H9 (cell line): ENCODE measurements at regions not wholly inside any gene's neighbourhood (a gene's known extent, or its start where the extent isn't known, plus 50 kb on each side); places are given as distances from the start of the nearest gene placed in this dataset.
"Not testable (repeated sequence)": the region's sequence is repeated elsewhere in the genome, so short reads cannot be mapped to it uniquely, and the experiment has no call there.

ENCODE experiments used
- DNase-seq: peaks from one replicate; pipeline ENCODE4 v3.0.0-alpha.2; 2017
- H2AFZ ChIP-seq: one replicate; pipeline ENCODE4 v1.6.1; 2013; ENCODE audit warnings: mild to moderate bottlenecking, low read length, control low read depth, moderate library complexity
- H2AK5ac ChIP-seq: 2 replicates; pipeline ENCODE4 v1.6.1; 2013; ENCODE audit warnings: low read length, control low read depth, mixed read lengths; ENCODE audit not compliant: insufficient read length
- H2BK120ac ChIP-seq: one replicate; pipeline ENCODE4 v1.6.1; 2013; ENCODE audit warnings: low read depth, mild to moderate bottlenecking, low read length, control low read depth, inconsistent platforms; ENCODE audit not compliant: poor library complexity, severe bottlenecking
- H2BK12ac ChIP-seq: 2 replicates; pipeline ENCODE4 v1.6.1; 2013; ENCODE audit warnings: low read length, control low read depth, mixed read lengths, low read depth; ENCODE audit not compliant: insufficient read length
- H2BK15ac ChIP-seq: 2 replicates; pipeline ENCODE4 v1.6.1; 2013; ENCODE audit warnings: low read depth, low read length, control low read depth
- H2BK20ac ChIP-seq: one replicate; pipeline ENCODE4 v1.6.1; 2013; ENCODE audit warnings: low read depth, mild to moderate bottlenecking, low read length, control low read depth, inconsistent platforms; ENCODE audit not compliant: poor library complexity, severe bottlenecking
- H2BK5ac ChIP-seq: 2 replicates; pipeline ENCODE4 v1.6.1; 2013; ENCODE audit warnings: low read length, control low read depth, mixed read lengths; ENCODE audit not compliant: insufficient read length
- H3K14ac ChIP-seq: 2 replicates; pipeline ENCODE4 v1.6.1; 2013; ENCODE audit warnings: low read length, control low read depth; ENCODE audit not compliant: insufficient read depth
- H3K18ac ChIP-seq: 2 replicates; pipeline ENCODE4 v1.6.1; 2013; ENCODE audit warnings: low read depth, mild to moderate bottlenecking, mixed read lengths, low read length, control low read depth; ENCODE audit not compliant: insufficient read length
- H3K23ac ChIP-seq: 2 replicates; pipeline ENCODE4 v1.6.1; 2013; ENCODE audit warnings: low read length, control low read depth, mixed read lengths, low read depth; ENCODE audit not compliant: insufficient read length
- H3K23me2 ChIP-seq: 2 replicates; pipeline ENCODE4 v1.6.1; 2013; ENCODE audit warnings: low read depth, mild to moderate bottlenecking, mixed read lengths, low read length, control low read depth; ENCODE audit not compliant: insufficient read length, poor library complexity, severe bottlenecking
- H3K27ac ChIP-seq: 2 replicates; pipeline ENCODE4 v1.5.1; 2013; ENCODE audit warnings: low read length, control low read depth, mixed read lengths, low read depth; ENCODE audit not compliant: insufficient read length
- H3K27me3 ChIP-seq: 2 replicates; pipeline ENCODE4 v1.6.1; 2013; ENCODE audit warnings: low read length, control low read depth, inconsistent platforms; ENCODE audit not compliant: insufficient read depth
- H3K4ac ChIP-seq: 2 replicates; pipeline ENCODE4 v1.6.1; 2013; ENCODE audit warnings: low read depth, mild to moderate bottlenecking, control low read depth, inconsistent platforms, low read length, moderate library complexity
- H3K4me1 ChIP-seq: 2 replicates; pipeline ENCODE4 v1.6.1; 2013; ENCODE audit warnings: low read length, control low read depth, inconsistent platforms; ENCODE audit not compliant: insufficient read depth
- H3K4me2 ChIP-seq: 2 replicates; pipeline ENCODE4 v1.6.1; 2013; ENCODE audit warnings: low read length, control low read depth, mixed read lengths; ENCODE audit not compliant: insufficient read length, insufficient read depth
- H3K56ac ChIP-seq: 2 replicates; pipeline ENCODE4 v1.6.1; 2013; ENCODE audit warnings: low read depth, mild to moderate bottlenecking, mixed read lengths, low read length, control low read depth; ENCODE audit not compliant: insufficient read length
- H3K79me1 ChIP-seq: 2 replicates; pipeline ENCODE4 v1.6.1; 2013; ENCODE audit warnings: low read depth, mild to moderate bottlenecking, moderate library complexity, low read length, control low read depth, inconsistent platforms; ENCODE audit not compliant: insufficient read depth, poor library complexity, severe bottlenecking
- H3K79me2 ChIP-seq: 2 replicates; pipeline ENCODE4 v1.6.1; 2013; ENCODE audit warnings: low read length, control low read depth, inconsistent platforms; ENCODE audit not compliant: insufficient read depth
- H3K9ac ChIP-seq: 2 replicates; pipeline ENCODE4 v1.6.1; 2013; ENCODE audit warnings: low read length, control low read depth, mixed read lengths; ENCODE audit not compliant: insufficient read length; ENCODE audit errors: extremely low read depth
- H3K9me3 ChIP-seq: one replicate; pipeline ENCODE4 v1.6.1; 2013; ENCODE audit warnings: low read depth, low read length, inconsistent platforms; ENCODE audit not compliant: control insufficient read depth
- H3T11ph ChIP-seq: one replicate; pipeline ENCODE4 v1.6.1; 2013; ENCODE audit warnings: mild to moderate bottlenecking, low read length, control low read depth, inconsistent platforms
- H4K20me1 ChIP-seq: one replicate; pipeline ENCODE4 v1.6.1; 2013; ENCODE audit not compliant: control insufficient read depth, insufficient read length, insufficient read depth
- H4K5ac ChIP-seq: 2 replicates; pipeline ENCODE4 v1.6.1; 2013; ENCODE audit warnings: low read depth, mild to moderate bottlenecking, mixed read lengths, low read length, control low read depth; ENCODE audit not compliant: insufficient read length
- H4K8ac ChIP-seq: replicated peaks from 2 replicates; pipeline ENCODE4 v1.6.1; 2013; ENCODE audit warnings: low read length, control low read depth, mixed read lengths, low read depth; ENCODE audit not compliant: insufficient read length
- H4K91ac ChIP-seq: 2 replicates; pipeline ENCODE4 v1.6.1; 2013; ENCODE audit warnings: low read depth, mild to moderate bottlenecking, moderate library complexity, mixed read lengths, low read length, control low read depth; ENCODE audit not compliant: insufficient read length
- H3K27ac Mint-ChIP-seq, 3 experiments: 2 replicates in 2 of 3; 3 replicates in 1 of 3; pipeline ENCODE4 v1.8.0; 2020 to 2021; ENCODE audit warnings: mixed read lengths in 3 of 3, mild to moderate bottlenecking in 1 of 3, moderate library complexity in 1 of 3
- H3K27me3 Mint-ChIP-seq: 2 replicates; pipeline ENCODE4 v1.8.0; 2021; ENCODE audit warnings: low read depth, mild to moderate bottlenecking, moderate library complexity, mixed read lengths
- H3K36me3 Mint-ChIP-seq, 3 experiments: 2 replicates in 2 of 3; 3 replicates in 1 of 3; pipeline ENCODE4 v1.8.0; 2020 to 2021; ENCODE audit warnings: low read depth in 3 of 3, mixed read lengths in 3 of 3; ENCODE audit not compliant: insufficient read depth in 1 of 3
- H3K4me1 Mint-ChIP-seq, 2 experiments: 2 replicates each; pipeline ENCODE4 v1.8.0; 2020; ENCODE audit warnings: mixed read lengths in 2 of 2
- H3K4me3 Mint-ChIP-seq, 2 experiments: 2 replicates in 1 of 2; 3 replicates in 1 of 2; pipeline ENCODE4 v1.8.0; 2020 to 2021; ENCODE audit warnings: mild to moderate bottlenecking in 2 of 2, mixed read lengths in 2 of 2, moderate library complexity in 1 of 2
- H3K9me3 Mint-ChIP-seq, 2 experiments: 2 replicates in 1 of 2; 3 replicates in 1 of 2; pipeline ENCODE4 v1.8.0; 2020; ENCODE audit warnings: mild to moderate bottlenecking in 2 of 2, mixed read lengths in 2 of 2, moderate library complexity in 1 of 2
- CTCF ChIP-seq: fragments of 200-600 bp; sonication (generic); conservative IDR thresholded peaks from 3 replicates; pipeline ENCODE4 v1.8.0; 2021; ENCODE audit warnings: antibody characterized with exemption, mild to moderate bottlenecking
- WGBS: extraction: QIAGEN DNeasy Blood & Tissue Kit; methylation state at CpG from one replicate; pipeline ENCODE4 v1.1.7; 2013; ENCODE audit warnings: missing lambda C conversion rate, low lambda C conversion rate, mixed read lengths; ENCODE audit not compliant: insufficient read length; ENCODE audit errors: extremely low coverage; 5-methylcytosine and 5-hydroxymethylcytosine counted together

DNA sequence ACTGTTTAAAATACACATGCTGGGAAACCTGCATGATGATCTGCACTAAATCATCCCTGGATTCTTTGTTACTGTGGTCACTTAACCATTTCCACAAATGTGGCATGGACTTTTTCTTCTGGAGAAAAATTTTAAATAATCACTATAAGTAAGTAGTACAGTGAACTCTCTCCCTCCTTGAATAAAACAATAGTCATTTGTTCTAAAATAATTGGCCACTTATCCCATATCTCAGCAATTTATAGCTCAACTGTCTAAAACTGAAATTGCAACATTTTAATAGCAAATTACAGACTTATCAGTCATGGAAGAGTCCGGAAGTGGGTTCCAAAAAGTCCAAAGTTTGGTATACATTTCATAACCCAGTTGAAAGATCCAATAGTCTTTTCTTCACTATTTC, 90.9 kb downstream of the MTERF1 start:
- Histone ChIP-seq H4K8ac (no peak overlapping the region), H3K27ac (no peak overlapping the region), H3K56ac (no peak overlapping the region), H2BK15ac (no peak overlapping the region), H3T11ph (no peak overlapping the region), H2BK12ac (no peak overlapping the region), H4K20me1 (no peaks in the 10 kb centered on the region), H2BK5ac (no peak overlapping the region), H3K23ac (no peak overlapping the region), H4K5ac (no peak overlapping the region), H3K18ac (no peak overlapping the region), H3K79me1 (no peaks in the 10 kb centered on the region), H2AK5ac (no peak overlapping the region), H3K23me2 (no peaks in the 10 kb centered on the region), H4K91ac (no peak overlapping the region), H3K9ac (no peak overlapping the region), H3K14ac (no peak overlapping the region), H3K4me2 (no peak overlapping the region), H2BK120ac (no peak overlapping the region), H2BK20ac (no peak overlapping the region), H2AFZ (no peak overlapping the region), H3K9me3 (no peaks in the 10 kb centered on the region), H3K27me3 (no peaks in the 10 kb centered on the region), H3K4me1 (no peaks in the 10 kb centered on the region), H3K79me2 (no peaks in the 10 kb centered on the region), H3K4ac (no peak overlapping the region)
- Mint-ChIP-seq H3K4me1 (no peaks in the 10 kb centered on the region), H3K9me3 (peaks cover 11 to 13% of the 10 kb centered on the region in 2 experiments; a peak in 4 of 5 replicates), H3K4me3 (no peak overlapping the region), H3K36me3 (no peaks in the 10 kb centered on the region; a peak in 1 of 7 replicates), H3K27ac (no peak overlapping the region), H3K27me3 (no peaks in the 10 kb centered on the region; the same call in 1 of the 2 replicates)
- no peak for TF ChIP-seq CTCF
- no peak for DNase-seq
- WGBS = no CpG with 5 or more reads among the region's 1 CpG

DNA sequence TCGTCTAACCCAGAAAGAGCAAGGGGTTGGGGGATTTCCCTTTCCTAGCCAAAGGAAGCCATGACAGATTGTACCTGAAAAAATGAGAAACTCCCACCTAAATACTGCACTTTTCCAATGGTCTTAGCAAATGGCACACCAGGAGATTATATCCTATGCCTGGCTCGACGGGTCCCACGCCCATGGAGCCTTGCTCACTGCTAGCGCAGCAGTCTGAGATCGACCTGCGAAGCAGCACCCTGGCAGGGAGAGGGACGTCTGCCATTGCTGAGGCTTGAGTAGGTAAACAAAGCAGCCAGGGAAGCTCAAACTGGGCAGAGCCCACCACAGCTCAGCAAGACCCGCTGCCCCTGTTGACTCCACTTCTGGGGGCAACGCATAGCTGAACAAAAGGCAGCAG, 89.9 kb downstream of the MTERF1 start:
- not testable (repeated sequence) for H3K4ac ChIP-seq, H2BK120ac ChIP-seq, H2BK12ac ChIP-seq, H2BK5ac ChIP-seq, H3K4me1 Mint-ChIP-seq, H2AFZ ChIP-seq, DNase-seq, H3K79me2 ChIP-seq, H3K23ac ChIP-seq, H2AK5ac ChIP-seq, H4K8ac ChIP-seq, H3K9ac ChIP-seq, H3K27me3 ChIP-seq, H2BK15ac ChIP-seq, H3K27ac ChIP-seq, H3K4me2 ChIP-seq, H4K91ac ChIP-seq, H3K18ac ChIP-seq, H2BK20ac ChIP-seq, H3K79me1 ChIP-seq, H3K27me3 Mint-ChIP-seq, H3K4me1 ChIP-seq, H3K36me3 Mint-ChIP-seq, H3K27ac Mint-ChIP-seq, H3T11ph ChIP-seq, H4K5ac ChIP-seq, H3K23me2 ChIP-seq, H4K20me1 ChIP-seq, H3K56ac ChIP-seq, H3K4me3 Mint-ChIP-seq, H3K14ac ChIP-seq, H3K9me3 ChIP-seq
- H3K9me3 Mint-ChIP-seq = peaks cover 11 to 13% of the 10 kb centered on the region in 2 experiments; a peak in 4 of 5 replicates
- no CpG with 5 or more reads among the region's 10 CpGs for WGBS
